ENCODE measurements at regions not wholly inside any gene's neighbourhood (a gene's known extent, or its start where the extent isn't known, plus 50 kb on each side); places are given as distances from the start of the nearest gene placed in this dataset.

- CTCF ChIA-PET, result no interaction called here
- POLR2A ChIA-PET, result no interaction called here
Observed at GRCh38 chr2:120892967-120893667, 157.4 kb downstream of the GLI2 start.

GRCh38 chr2:120893811-120894584 lies 158.3 kb downstream of the GLI2 start:
- ChIA-PET CTCF (no interaction called here), POLR2A (no interaction called here)

GRCh38 chr2:120894966-120895365 lies 159.3 kb downstream of the GLI2 start:
- ChIA-PET POLR2A (no interaction called here), CTCF (no interaction called here)

- ChIA-PET POLR2A (no interaction called here), CTCF (no interaction called here)
Observed at GRCh38 chr2:120896126-120896525, 160.5 kb downstream of the GLI2 start.

- POLR2A ChIA-PET, result no interaction called here
Observed at GRCh38 chr2:120896901-120897300, 161.2 kb downstream of the GLI2 start.

GRCh38 chr2:120897399-120897798 lies 161.7 kb downstream of the GLI2 start:
- ChIA-PET POLR2A (no interaction called here), CTCF (no interaction called here)

More at GRCh38 chr2:120896901-120897300, 161.2 kb downstream of the GLI2 start:
- CTCF ChIA-PET, result no interaction called here

- ChIA-PET CTCF (interaction anchor here (0.5 kb wide), 1 partner anchor 271 kb away, joined by 3 read pairs; no protein-coding TSS in a partner anchor), POLR2A (no interaction called here)
Observed at GRCh38 chr2:120898496-120898895, 162.8 kb downstream of the GLI2 start.

- ChIA-PET CTCF (no interaction called here), POLR2A (no interaction called here)
Observed at GRCh38 chr2:120898961-120899750, 163.5 kb downstream of the GLI2 start.

- ChIA-PET POLR2A (no interaction called here), CTCF (no interaction called here)
Observed at GRCh38 chr2:120899771-120900170, 164.1 kb downstream of the GLI2 start.

GRCh38 chr2:120901201-120901600 lies 165.5 kb downstream of the GLI2 start:
- CTCF ChIA-PET, result no interaction called here
- POLR2A ChIA-PET, result no interaction called here

- CTCF ChIA-PET, result no interaction called here
- POLR2A ChIA-PET, result no interaction called here
Observed at GRCh38 chr2:120902592-120902991, 166.9 kb downstream of the GLI2 start.

GRCh38 chr2:120904379-120904778 lies 168.7 kb downstream of the GLI2 start:
- CTCF ChIA-PET, result no interaction called here
- POLR2A ChIA-PET, result no interaction called here

GRCh38 chr2:120904830-120905234 lies 169.2 kb downstream of the GLI2 start:
- ChIA-PET CTCF (no interaction called here), POLR2A (no interaction called here)

GRCh38 chr2:120905298-120905697 lies 169.6 kb downstream of the GLI2 start:
- POLR2A ChIA-PET, result no interaction called here
- CTCF ChIA-PET, result no interaction called here

- POLR2A ChIA-PET, result no interaction called here
- CTCF ChIA-PET, result no interaction called here
Observed at GRCh38 chr2:120905824-120906571, 170.3 kb downstream of the GLI2 start.

- POLR2A ChIA-PET, result no interaction called here
- CTCF ChIA-PET, result no interaction called here
Observed at GRCh38 chr2:120906914-120907313, 171.2 kb downstream of the GLI2 start.

GRCh38 chr2:120907822-120908221 lies 172.2 kb downstream of the GLI2 start:
- ChIA-PET POLR2A (no interaction called here), CTCF (no interaction called here)

GRCh38 chr2:120908314-120908975 lies 172.8 kb downstream of the GLI2 start:
- CTCF ChIA-PET, result no interaction called here
- POLR2A ChIA-PET, result no interaction called here

GRCh38 chr2:120909102-120909501 lies 173.4 kb downstream of the GLI2 start:
- POLR2A ChIA-PET, result no interaction called here

GRCh38 chr2:120910164-120910563 lies 174.5 kb downstream of the GLI2 start:
- CTCF ChIA-PET, result no interaction called here
- POLR2A ChIA-PET, result no interaction called here

More at GRCh38 chr2:120909102-120909501, 173.4 kb downstream of the GLI2 start:
- CTCF ChIA-PET, result no interaction called here
